Glutamatergic neuron (in vitro differentiated cells): ENCODE measurements at regions not wholly inside any gene's neighbourhood (a gene's known extent, or its start where the extent isn't known, plus 50 kb on each side); places are given as distances from the start of the nearest gene placed in this dataset.

Experiments
- DNase-seq: peaks from one replicate; pipeline ENCODE4 v3.0.0; 2022
- H3K27ac Mint-ChIP-seq: one replicate; pipeline ENCODE4 v1.8.0; 2020; ENCODE audit warnings: mild to moderate bottlenecking, mixed read lengths, inconsistent platforms; ENCODE audit not compliant: unreplicated experiment
- H3K27me3 Mint-ChIP-seq: one replicate; pipeline ENCODE4 v1.8.0; 2020; ENCODE audit warnings: mild to moderate bottlenecking, moderate library complexity, mixed read lengths, inconsistent platforms; ENCODE audit not compliant: unreplicated experiment
- H3K36me3 Mint-ChIP-seq: one replicate; pipeline ENCODE4 v1.8.0; 2020; ENCODE audit warnings: mild to moderate bottlenecking, mixed read lengths, inconsistent platforms; ENCODE audit not compliant: unreplicated experiment
- H3K4me1 Mint-ChIP-seq: one replicate; pipeline ENCODE4 v1.8.0; 2020; ENCODE audit warnings: mild to moderate bottlenecking, low read depth, mixed read lengths, inconsistent platforms; ENCODE audit not compliant: unreplicated experiment
- H3K4me3 Mint-ChIP-seq: one replicate; pipeline ENCODE4 v1.8.0; 2020; ENCODE audit warnings: mild to moderate bottlenecking, mixed read lengths, inconsistent platforms; ENCODE audit not compliant: unreplicated experiment
- H3K9me3 Mint-ChIP-seq: one replicate; pipeline ENCODE4 v1.8.0; 2020; ENCODE audit warnings: mild to moderate bottlenecking, moderate library complexity, mixed read lengths, inconsistent platforms; ENCODE audit not compliant: unreplicated experiment
- TF ChIP-seq, protein P1 (sequence below): fragments of 200-600 bp; sonication (generic); IDR thresholded peaks from one replicate; pipeline ENCODE4 v1.5.0; 2021; ENCODE audit not compliant: partially characterized antibody, unreplicated experiment

DNA sequence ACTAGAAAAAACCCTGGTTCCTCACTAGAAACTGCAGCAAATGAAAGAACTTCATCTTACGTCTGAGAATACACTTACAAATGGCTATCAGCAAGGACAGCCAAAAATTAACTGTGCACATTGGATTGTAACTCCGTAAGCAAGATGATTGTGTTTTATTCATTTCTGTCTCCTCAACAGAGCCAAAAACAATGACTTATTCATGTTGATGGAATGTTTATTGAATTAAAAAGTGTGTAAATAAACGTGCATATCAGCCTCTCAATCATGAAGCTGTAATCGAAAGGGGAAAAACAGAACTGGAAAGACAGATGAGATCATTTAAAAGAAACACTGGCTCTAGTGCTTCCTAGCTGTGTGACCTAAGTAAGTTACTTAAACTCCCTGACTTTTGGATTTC is 307.5 kb upstream of the ZC3H12C start:
- peaks cover 12% of the 10 kb centered on the region for H3K4me1 Mint-ChIP-seq
- no peaks in the 10 kb centered on the region for H3K27me3 Mint-ChIP-seq
- H3K27ac Mint-ChIP-seq = no peak overlapping the region
- no peak for DNase-seq
- H3K36me3 Mint-ChIP-seq = no peaks in the 10 kb centered on the region
- H3K4me3 Mint-ChIP-seq = no peak overlapping the region
- no peaks in the 10 kb centered on the region for H3K9me3 Mint-ChIP-seq
- TF ChIP-seq, protein P1, sequence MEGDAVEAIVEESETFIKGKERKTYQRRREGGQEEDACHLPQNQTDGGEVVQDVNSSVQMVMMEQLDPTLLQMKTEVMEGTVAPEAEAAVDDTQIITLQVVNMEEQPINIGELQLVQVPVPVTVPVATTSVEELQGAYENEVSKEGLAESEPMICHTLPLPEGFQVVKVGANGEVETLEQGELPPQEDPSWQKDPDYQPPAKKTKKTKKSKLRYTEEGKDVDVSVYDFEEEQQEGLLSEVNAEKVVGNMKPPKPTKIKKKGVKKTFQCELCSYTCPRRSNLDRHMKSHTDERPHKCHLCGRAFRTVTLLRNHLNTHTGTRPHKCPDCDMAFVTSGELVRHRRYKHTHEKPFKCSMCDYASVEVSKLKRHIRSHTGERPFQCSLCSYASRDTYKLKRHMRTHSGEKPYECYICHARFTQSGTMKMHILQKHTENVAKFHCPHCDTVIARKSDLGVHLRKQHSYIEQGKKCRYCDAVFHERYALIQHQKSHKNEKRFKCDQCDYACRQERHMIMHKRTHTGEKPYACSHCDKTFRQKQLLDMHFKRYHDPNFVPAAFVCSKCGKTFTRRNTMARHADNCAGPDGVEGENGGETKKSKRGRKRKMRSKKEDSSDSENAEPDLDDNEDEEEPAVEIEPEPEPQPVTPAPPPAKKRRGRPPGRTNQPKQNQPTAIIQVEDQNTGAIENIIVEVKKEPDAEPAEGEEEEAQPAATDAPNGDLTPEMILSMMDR = no peak

DNA sequence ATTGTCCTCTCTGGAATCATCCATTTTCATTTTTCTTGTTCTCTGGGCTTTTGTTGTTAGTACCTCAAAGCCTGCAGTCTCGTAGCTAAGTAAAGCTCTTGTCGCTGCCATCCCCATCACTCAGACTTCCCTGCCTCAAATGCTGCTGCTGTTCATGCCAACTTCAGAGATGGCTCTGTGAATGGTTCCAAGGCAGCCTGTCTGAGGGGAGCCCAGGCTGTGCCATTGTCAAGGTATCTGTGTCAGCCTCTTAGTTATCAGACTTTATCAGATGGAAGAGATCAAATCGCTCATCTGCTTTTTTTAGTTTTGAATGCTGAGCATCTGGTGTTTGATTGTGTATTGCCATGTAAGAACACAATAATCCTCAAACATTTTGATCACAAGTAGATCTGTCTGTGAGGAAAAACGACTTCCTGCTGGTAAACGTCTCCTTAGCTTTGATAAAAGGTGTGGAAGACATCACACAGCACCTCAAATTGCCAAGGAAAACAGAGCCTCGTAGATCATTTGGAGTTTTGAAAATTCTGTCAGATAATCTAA is 304.2 kb upstream of the ZC3H12C start:
- H3K4me3 Mint-ChIP-seq = no peak overlapping the region
- H3K36me3 Mint-ChIP-seq = no peaks in the 10 kb centered on the region
- TF ChIP-seq, protein P1 = no peak
- H3K4me1 Mint-ChIP-seq = peaks cover 3% of the 10 kb centered on the region
- no peak for DNase-seq
- no peaks in the 10 kb centered on the region for H3K9me3 Mint-ChIP-seq
- H3K27me3 Mint-ChIP-seq = no peaks in the 10 kb centered on the region
- H3K27ac Mint-ChIP-seq = no peak overlapping the region

DNA sequence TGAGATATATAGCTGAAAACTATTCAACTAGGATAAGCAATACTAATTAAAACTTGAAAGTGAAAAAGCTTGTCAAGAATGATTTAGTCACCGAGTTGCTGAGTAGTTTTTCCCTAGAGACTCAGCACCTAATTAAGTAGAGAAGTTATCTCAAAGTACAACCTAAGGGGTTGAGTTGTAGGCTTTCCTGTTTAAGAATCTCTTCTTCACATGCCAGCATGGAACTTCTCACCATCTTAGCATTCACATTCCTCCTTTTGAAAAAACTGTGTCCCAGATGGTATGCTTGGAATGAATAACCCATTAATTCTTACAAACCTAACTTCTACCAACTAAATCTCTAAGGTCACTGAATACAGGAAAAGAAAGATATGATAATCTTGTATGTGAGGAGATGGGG is 303.3 kb upstream of the ZC3H12C start:
- H3K9me3 Mint-ChIP-seq = no peaks in the 10 kb centered on the region
- DNase-seq = no peak
- no peaks in the 10 kb centered on the region for H3K36me3 Mint-ChIP-seq
- H3K4me1 Mint-ChIP-seq = no peaks in the 10 kb centered on the region
- no peak overlapping the region for H3K27ac Mint-ChIP-seq
- no peak overlapping the region for H3K4me3 Mint-ChIP-seq
- TF ChIP-seq, protein P1 = no peak
- no peaks in the 10 kb centered on the region for H3K27me3 Mint-ChIP-seq

DNA sequence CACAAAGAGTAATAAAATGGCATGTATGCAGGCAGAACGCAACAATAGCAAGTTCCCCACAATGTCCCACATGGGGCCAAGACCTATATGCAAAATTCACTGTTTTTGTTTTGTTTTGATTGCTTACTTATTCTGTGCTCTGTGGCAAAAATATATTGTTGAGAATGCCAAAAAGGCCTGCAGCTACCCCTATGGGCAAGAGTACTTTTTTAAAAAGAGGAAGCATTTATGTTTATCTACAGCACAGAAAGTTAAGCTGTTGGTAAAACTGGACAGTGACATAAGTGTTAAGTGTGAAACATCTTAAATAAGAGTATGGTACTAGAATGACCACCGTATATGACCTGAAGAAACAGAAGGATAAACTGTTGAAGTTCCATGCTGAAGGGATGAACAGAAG is 301.9 kb upstream of the ZC3H12C start:
- DNase-seq = no peak
- Mint-ChIP-seq H3K4me1 (no peaks in the 10 kb centered on the region), H3K36me3 (no peaks in the 10 kb centered on the region), H3K27me3 (no peaks in the 10 kb centered on the region), H3K4me3 (no peak overlapping the region), H3K27ac (no peak overlapping the region), H3K9me3 (no peaks in the 10 kb centered on the region)
- TF ChIP-seq, protein P1 = no peak

DNA sequence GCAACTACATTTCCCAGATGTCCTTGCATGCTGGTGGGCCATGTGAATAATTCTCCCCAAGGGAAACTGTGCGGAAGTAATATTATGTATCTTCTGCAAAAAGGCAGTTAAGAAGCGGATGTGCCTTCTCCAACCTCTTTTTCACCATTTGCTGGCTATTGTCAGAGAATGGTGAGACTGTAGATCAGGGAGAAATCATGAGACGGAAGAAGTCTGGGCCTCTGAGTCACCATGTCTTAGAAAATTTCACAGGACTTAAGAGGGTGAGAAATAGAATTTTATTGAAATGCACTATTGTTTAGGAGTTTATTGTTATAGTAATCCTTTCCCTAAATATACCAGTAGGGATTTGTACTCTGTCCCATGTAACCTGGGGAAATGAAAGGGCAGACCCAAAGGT is 298.7 kb upstream of the ZC3H12C start:
- Mint-ChIP-seq H3K9me3 (no peaks in the 10 kb centered on the region), H3K27me3 (no peaks in the 10 kb centered on the region), H3K27ac (no peak overlapping the region), H3K36me3 (no peaks in the 10 kb centered on the region), H3K4me3 (no peak overlapping the region), H3K4me1 (no peaks in the 10 kb centered on the region)
- TF ChIP-seq, protein P1 = no peak
- no peak for DNase-seq
